Motor neuron (in vitro differentiated cells): ENCODE measurements at regions not wholly inside any gene's neighbourhood (a gene's known extent, or its start where the extent isn't known, plus 50 kb on each side); places are given as distances from the start of the nearest gene placed in this dataset.
"Not testable (repeated sequence)": the region's sequence is repeated elsewhere in the genome, so short reads cannot be mapped to it uniquely, and the experiment has no call there.

Experiments used
- ATAC-seq, 8 experiments: fragments of 200-7000 bp; cut with Tn5 transposase; replicated peaks in 6 of 8; 2 replicates each; pipeline ENCODE4 v1.8.0; 2021; ENCODE audit warnings: mild to moderate bottlenecking in 8 of 8, moderate library complexity in 8 of 8
- H3K27ac ChIP-seq, 2 donors: fragments of 250-450 bp; sonication (Bioruptor Pico); 2 replicates each; pipeline ENCODE4 v1.9.0; 2021; ENCODE audit warnings: antibody characterized with exemption in 2 of 2, mild to moderate bottlenecking in 2 of 2, moderate library complexity in 1 of 2
- H3K4me1 ChIP-seq, 2 donors: fragments of 250-450 bp; sonication (Bioruptor Pico); replicated peaks in 1 of 2; 2 replicates each; pipeline ENCODE4 v1.6.1; 2021; ENCODE audit warnings: antibody characterized with exemption in 2 of 2, mild to moderate bottlenecking in 2 of 2, moderate library complexity in 1 of 2
- H3K4me3 ChIP-seq, 5 donors: fragments of 250-450 bp; sonication (Bioruptor Pico); 2 replicates each; pipeline ENCODE4 v1.9.0; 2021; ENCODE audit warnings: antibody characterized with exemption in 5 of 5, mild to moderate bottlenecking in 5 of 5, moderate library complexity in 4 of 5
- WGBS, 10 experiments: fragments of 450-650 bp; shearing (Covaris generic); methylation state at CpG; one replicate each; pipeline ENCODE4 v1.0.0; 2022; 5-methylcytosine and 5-hydroxymethylcytosine counted together
- in situ Hi-C, 9 experiments: fragments of 400-800 bp; cut with MboI; loops; one replicate each; pipeline ENCODE4 v1.15.0; 2021; ENCODE audit warnings: low sequenced_read_pairs in 9 of 9, low pct_unique_long_range_greater_than_20kb in 2 of 9; ENCODE audit not compliant: unreplicated experiment in 9 of 9

GRCh38 chr5:102592586-102592985 is 93.8 kb upstream of the SLCO6A1 start:
- WGBS, 10 experiments = 0 to 100% (median 80%) methylated on average over 1 to 2 of the region's 3 CpGs; no CpG with 5 or more reads in 3 of the 10 experiments
- not testable (repeated sequence) for ATAC-seq, H3K4me1 ChIP-seq, H3K4me3 ChIP-seq, H3K27ac ChIP-seq
- in situ Hi-C loops = loop anchor here in 3 of 9 experiments (25.0 kb wide), 3 partner anchors 195 to 545 kb away; no protein-coding TSS in a partner anchor

- Histone ChIP-seq H3K27ac (no peak overlapping the region), H3K4me3 (no peak overlapping the region), H3K4me1 (peaks cover 0 to 5% of the 10 kb centered on the region in 2 donors)
- 0 to 71% (median 42%) methylated on average over 1 of the region's 1 CpG; no CpG with 5 or more reads in 4 of the 10 experiments for WGBS, 10 experiments
- ATAC-seq = no peak
- in situ Hi-C loops = loop anchor here in 3 of 9 experiments (25.0 kb wide), 3 partner anchors 193 to 543 kb away; no protein-coding TSS in a partner anchor
Observed at GRCh38 chr5:102594192-102594591, 95.4 kb upstream of the SLCO6A1 start.

GRCh38 chr5:102595332-102595731 is 96.5 kb upstream of the SLCO6A1 start:
- in situ Hi-C loops = loop anchor here in 3 of 9 experiments (25.0 kb wide), 3 partner anchors 192 to 542 kb away; no protein-coding TSS in a partner anchor

GRCh38 chr5:102596113-102596512 is 97.3 kb upstream of the SLCO6A1 start:
- H3K4me1 ChIP-seq = no peaks in the 10 kb centered on the region
- H3K4me3 ChIP-seq = no peak overlapping the region
- WGBS, 10 experiments = 53 to 93% (median 84%) methylated on average over 2 to 3 of the region's 3 CpGs; no CpG with 5 or more reads in 1 of the 10 experiments
- in situ Hi-C loops = loop anchor here in 3 of 9 experiments (25.0 kb wide), 3 partner anchors 191 to 541 kb away; no protein-coding TSS in a partner anchor
- no peak overlapping the region for H3K27ac ChIP-seq
- ATAC-seq = no peak

More at GRCh38 chr5:102595332-102595731, 96.5 kb upstream of the SLCO6A1 start:
- ATAC-seq = no peak
- Histone ChIP-seq H3K4me1 (no peaks in the 10 kb centered on the region), H3K27ac (no peak overlapping the region), H3K4me3 (no peak overlapping the region)

GRCh38 chr5:102596951-102597350 is 98.2 kb upstream of the SLCO6A1 start:
- no peak overlapping the region for H3K27ac ChIP-seq
- no peak for ATAC-seq
- 33 to 100% (median 60%) methylated on average over 1 of the region's 1 CpG; no CpG with 5 or more reads in 2 of the 10 experiments for WGBS, 10 experiments
- no peaks in the 10 kb centered on the region for H3K4me1 ChIP-seq
- in situ Hi-C loops = loop anchor here in 3 of 9 experiments (25.0 kb wide), 3 partner anchors 190 to 540 kb away; no protein-coding TSS in a partner anchor
- H3K4me3 ChIP-seq = no peak overlapping the region

DNA sequence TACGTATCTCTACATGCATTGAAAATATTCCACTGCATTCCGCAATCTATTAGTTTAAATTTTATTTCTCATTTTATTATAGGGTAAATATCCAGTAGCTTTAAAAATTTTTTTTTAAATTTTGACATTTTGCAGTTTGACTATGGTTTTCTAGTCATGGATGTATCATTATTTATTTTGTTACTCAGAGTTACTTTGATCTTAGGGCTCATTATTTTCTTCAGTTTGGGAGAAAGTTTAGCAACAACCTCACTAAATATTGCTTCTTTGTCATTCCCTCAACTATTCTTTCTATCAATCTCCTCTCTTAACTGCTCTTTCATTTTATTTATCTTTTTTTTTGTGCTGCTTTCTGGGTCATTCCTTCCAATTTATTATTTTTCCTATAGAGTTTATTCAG is 100.5 kb upstream of the SLCO6A1 start:
- no peak overlapping the region for H3K4me3 ChIP-seq
- in situ Hi-C loops = loop anchor here in 3 of 9 experiments (25.0 kb wide), 3 partner anchors 188 to 538 kb away; no protein-coding TSS in a partner anchor
- no peak overlapping the region for H3K27ac ChIP-seq
- no peaks in the 10 kb centered on the region for H3K4me1 ChIP-seq
- no peak for ATAC-seq
- 71 to 100% (median 96%) methylated on average over 2 of the region's 2 CpGs for WGBS, 10 experiments

DNA sequence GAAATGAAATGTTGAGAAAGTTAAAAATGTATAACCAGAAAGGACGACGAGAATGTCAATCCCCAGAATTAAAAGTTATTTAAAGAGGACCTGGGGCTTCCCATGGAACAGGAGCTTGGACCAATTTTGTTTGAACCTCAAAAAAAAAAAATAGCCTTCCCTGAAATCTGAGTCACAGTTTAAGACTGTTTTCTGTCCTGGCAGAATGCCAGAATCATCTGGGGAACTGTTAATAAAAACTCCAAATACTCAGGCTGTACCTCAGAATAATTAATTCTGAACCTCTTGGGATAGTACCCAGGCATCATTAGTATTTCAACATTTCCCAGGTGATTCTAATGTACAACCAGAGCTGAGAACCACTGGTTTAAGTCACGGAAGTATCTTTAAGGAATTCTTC is 102.2 kb upstream of the SLCO6A1 start:
- WGBS, 10 experiments = 64 to 97% (median 90%) methylated on average over 2 to 3 of the region's 3 CpGs; no CpG with 5 or more reads in 1 of the 10 experiments
- no peak for ATAC-seq
- Histone ChIP-seq H3K4me3 (no peak overlapping the region), H3K27ac (no peak overlapping the region), H3K4me1 (no peaks in the 10 kb centered on the region)
- in situ Hi-C loops = no loop called here

DNA sequence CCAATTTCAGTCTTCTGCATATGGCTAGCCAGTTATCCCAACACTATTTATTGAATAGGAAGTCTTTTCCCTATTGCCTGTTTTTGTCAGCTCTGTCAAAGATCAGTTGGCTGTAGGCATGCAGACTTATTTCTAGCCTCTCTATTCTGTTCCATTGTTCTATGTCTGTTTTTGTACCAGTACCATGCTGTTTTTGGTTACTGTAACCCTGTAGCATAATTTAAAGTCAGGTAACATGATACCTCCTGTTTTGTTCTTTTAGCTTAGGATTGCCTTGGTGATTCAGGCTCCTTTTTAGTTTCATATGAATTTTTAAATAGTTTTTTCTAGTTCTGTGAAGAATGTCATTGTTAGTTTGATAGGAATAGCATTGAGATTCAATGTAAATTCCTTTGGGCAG is 104.9 kb upstream of the SLCO6A1 start:
- Histone ChIP-seq H3K4me1 (no peaks in the 10 kb centered on the region), H3K4me3 (no peak overlapping the region), H3K27ac (no peak overlapping the region)
- in situ Hi-C loops = no loop called here
- ATAC-seq = peak in 1 of 8 experiments; percentile 61

GRCh38 chr5:102608414-102608813 is 109.6 kb upstream of the SLCO6A1 start:
- Histone ChIP-seq H3K27ac (no peak overlapping the region), H3K4me3 (no peak overlapping the region), H3K4me1 (no peaks in the 10 kb centered on the region)
- no peak for ATAC-seq
- 64 to 100% (median 92%) methylated on average over 1 to 4 of the region's 4 CpGs; no CpG with 5 or more reads in 1 of the 10 experiments for WGBS, 10 experiments
- in situ Hi-C loops = no loop called here

DNA sequence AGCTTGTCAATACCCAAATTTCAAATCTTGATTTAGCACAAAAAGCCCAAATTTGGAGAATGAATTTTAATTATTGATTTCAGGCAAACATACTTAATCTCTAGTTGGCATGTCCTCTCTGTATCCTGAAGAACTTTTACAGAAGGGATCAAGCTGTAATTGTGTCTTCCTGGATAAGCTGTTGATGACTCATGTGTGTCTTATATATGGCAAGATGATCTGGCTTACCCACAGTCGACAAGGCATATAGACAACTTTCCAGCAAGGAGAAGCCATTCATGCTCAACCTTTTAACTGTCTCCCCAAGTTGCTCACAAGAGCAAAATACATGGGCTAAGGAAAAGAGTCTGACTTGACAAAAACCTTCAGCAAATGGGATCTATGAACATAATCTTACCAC is 112.5 kb upstream of the SLCO6A1 start:
- Histone ChIP-seq H3K27ac (no peak overlapping the region), H3K4me3 (no peak overlapping the region), H3K4me1 (no peaks in the 10 kb centered on the region)
- 17 to 100% (median 83%) methylated on average over 1 of the region's 1 CpG; no CpG with 5 or more reads in 4 of the 10 experiments for WGBS, 10 experiments
- no peak for ATAC-seq
- in situ Hi-C loops = no loop called here

- Histone ChIP-seq H3K4me3 (no peak overlapping the region), H3K4me1 (no peaks in the 10 kb centered on the region), H3K27ac (no peak overlapping the region)
- in situ Hi-C loops = no loop called here
- WGBS, 10 experiments = 0 to 100% (median 93%) methylated on average over 1 to 2 of the region's 2 CpGs; no CpG with 5 or more reads in 3 of the 10 experiments
- peak in 2 of 8 experiments; percentile 57 to 81 for ATAC-seq
Observed at GRCh38 chr5:102613661-102614060, 114.9 kb upstream of the SLCO6A1 start.

GRCh38 chr5:102617191-102618187 is 118.7 kb upstream of the SLCO6A1 start:
- peak in 1 of 8 experiments; percentile 73 for ATAC-seq
- WGBS, 10 experiments = 0 to 97% (median 50%) methylated on average over 1 to 5 of the region's 5 CpGs; no CpG with 5 or more reads in 1 of the 10 experiments
- Histone ChIP-seq H3K27ac (no peak overlapping the region), H3K4me3 (no peak overlapping the region), H3K4me1 (peaks cover 0 to 9% of the 10 kb centered on the region in 2 donors)
- in situ Hi-C loops = no loop called here

GRCh38 chr5:102622262-102622661 is 123.5 kb upstream of the SLCO6A1 start:
- Histone ChIP-seq H3K27ac (no peak overlapping the region), H3K4me1 (peaks cover 11 to 37% of the 10 kb centered on the region in 2 donors), H3K4me3 (no peak overlapping the region)
- ATAC-seq = peak in 6 of 8 experiments; percentile 17 to 98 (median 86)
- in situ Hi-C loops = no loop called here
- WGBS, 10 experiments = 33 to 100% (median 64%) methylated on average over 1 to 3 of the region's 3 CpGs; no CpG with 5 or more reads in 2 of the 10 experiments
